Activated CD4-positive, CD25-positive, alpha-beta regulatory T cell treated with anti-CD3 and anti-CD28 coated beads, Interleukin-2, amount 50 U/mL, for 24 hours (primary cell): ENCODE measurements at regions not wholly inside any gene's neighbourhood (a gene's known extent, or its start where the extent isn't known, plus 50 kb on each side); places are given as distances from the start of the nearest gene placed in this dataset.

Experiments
- ATAC-seq, 2 donors: fragments of 150-1000 bp; cut with Tn5 transposase; one replicate each; pipeline ENCODE4 v1.10.0; 2021; ENCODE audit warnings: mild to moderate bottlenecking in 1 of 2, moderate library complexity in 1 of 2

- no peak for ATAC-seq
These were observed 56.1 kb upstream of the DLGAP1 start for GRCh38 chr18:4511166-4511565.

- ATAC-seq, result peak in 1 of 2 donors; percentile 10
These were observed 55.6 kb upstream of the DLGAP1 start for GRCh38 chr18:4510711-4511110.

DNA sequence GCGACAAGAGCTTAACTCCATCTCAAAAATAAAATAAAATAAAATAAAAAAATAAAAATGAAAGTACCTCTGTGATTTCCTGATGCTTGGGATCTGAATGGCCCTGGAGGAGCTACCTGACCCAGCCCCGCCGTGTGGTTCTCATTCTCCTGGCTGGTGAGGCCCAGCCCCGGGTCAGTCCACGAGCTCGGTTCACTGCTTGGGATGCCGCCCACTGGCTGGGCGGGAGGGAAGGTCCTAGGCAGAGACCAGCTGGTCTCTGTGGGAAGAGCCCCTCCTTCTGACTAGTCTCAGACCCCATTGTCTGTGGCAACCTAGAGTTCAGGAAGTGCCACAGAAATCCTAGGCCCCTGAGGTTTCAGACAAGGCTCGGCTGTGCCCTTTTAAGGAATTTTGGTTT lies 55.1 kb upstream of the DLGAP1 start:
- ATAC-seq, result no peak
